Activated naive CD8-positive, alpha-beta T cell treated with anti-CD3 and anti-CD28 coated beads, Interleukin-2, amount 50 U/mL, for 16 hours (primary cell): ENCODE measurements at regions not wholly inside any gene's neighbourhood (a gene's known extent, or its start where the extent isn't known, plus 50 kb on each side); places are given as distances from the start of the nearest gene placed in this dataset.
"Not testable (repeated sequence)": the region's sequence is repeated elsewhere in the genome, so short reads cannot be mapped to it uniquely, and the experiment has no call there.

ENCODE experiments used
- DNase-seq: peaks from one replicate; pipeline ENCODE4 v3.0.0-alpha.2; 2020; ENCODE audit warnings: low read depth, low spot score

- DNase-seq, result no peak
These were observed 564.4 kb downstream of the TBL1XR1 start for GRCh38 chr3:176632925-176633324.

- no peak for DNase-seq
These were observed 566.1 kb downstream of the TBL1XR1 start for GRCh38 chr3:176631165-176631564.

- no peak for DNase-seq
These were observed 569.1 kb downstream of the TBL1XR1 start for GRCh38 chr3:176628101-176628639.

GRCh38 chr3:176623468-176624150 lies 573.7 kb downstream of the TBL1XR1 start:
- DNase-seq, result no peak

- DNase-seq, result no peak
These were observed 577.4 kb downstream of the TBL1XR1 start for GRCh38 chr3:176619833-176620232.

GRCh38 chr3:176615826-176616225 lies 581.5 kb downstream of the TBL1XR1 start:
- DNase-seq, result no peak

GRCh38 chr3:176611703-176612102 lies 585.6 kb downstream of the TBL1XR1 start:
- no peak for DNase-seq

- no peak for DNase-seq
These were observed 587.9 kb downstream of the TBL1XR1 start for GRCh38 chr3:176609361-176609760.

GRCh38 chr3:176605553-176605952 lies 591.7 kb downstream of the TBL1XR1 start:
- not testable (repeated sequence) for DNase-seq

- no peak for DNase-seq
These were observed 602.0 kb downstream of the TBL1XR1 start for GRCh38 chr3:176595307-176595706.

- DNase-seq, result no peak
These were observed 606.6 kb downstream of the TBL1XR1 start for GRCh38 chr3:176590722-176591121.

GRCh38 chr3:176587089-176587488 lies 610.2 kb downstream of the TBL1XR1 start:
- no peak for DNase-seq

- DNase-seq, result no peak
These were observed 612.7 kb downstream of the TBL1XR1 start for GRCh38 chr3:176584413-176585176.

- DNase-seq, result no peak
These were observed 613.3 kb downstream of the TBL1XR1 start for GRCh38 chr3:176583956-176584355.

GRCh38 chr3:176581589-176581988 lies 615.7 kb downstream of the TBL1XR1 start:
- DNase-seq, result no peak

- no peak for DNase-seq
These were observed 617.5 kb downstream of the TBL1XR1 start for GRCh38 chr3:176579711-176580185.

- DNase-seq, result no peak
These were observed 619.0 kb downstream of the TBL1XR1 start for GRCh38 chr3:176578316-176578715.

- no peak for DNase-seq
These were observed 619.8 kb downstream of the TBL1XR1 start for GRCh38 chr3:176577447-176577846.

GRCh38 chr3:176574786-176575185 lies 622.5 kb downstream of the TBL1XR1 start:
- DNase-seq, result no peak

GRCh38 chr3:176571926-176572325 lies 625.4 kb downstream of the TBL1XR1 start:
- no peak for DNase-seq

- DNase-seq, result no peak
These were observed 626.3 kb downstream of the TBL1XR1 start for GRCh38 chr3:176570992-176571391.

- DNase-seq, result no peak
These were observed 629.1 kb downstream of the TBL1XR1 start for GRCh38 chr3:176568189-176568588.

GRCh38 chr3:176566757-176567156 lies 630.5 kb downstream of the TBL1XR1 start:
- DNase-seq, result no peak
